H1 (cell line): ENCODE measurements at regions not wholly inside any gene's neighbourhood (a gene's known extent, or its start where the extent isn't known, plus 50 kb on each side); places are given as distances from the start of the nearest gene placed in this dataset.

ENCODE experiments used
- CTCF ChIA-PET: fragments of 300-600 bp; sonication (Branson Sonifier 250); formaldehyde crosslinking; loops from one replicate; lab custom pipeline; 2021; ENCODE audit not compliant: partially characterized antibody; lab: Charles Lee
- POLR2A ChIA-PET: fragments of 300-600 bp; sonication (Branson Sonifier 250); formaldehyde crosslinking; loops from one replicate; lab custom pipeline; 2021; ENCODE audit warnings: inconsistent platforms; ENCODE audit not compliant: partially characterized antibody; lab: Charles Lee
- DNase-seq, 2 experiments: peaks; one replicate each; pipeline versions ENCODE4 v3.0.0 to v3.0.0-alpha.2; 2010 to 2022; ENCODE audit warnings: low spot score in 2 of 2, low read depth in 1 of 2, mixed read lengths in 1 of 2
- FAIRE-seq: peaks from 2 replicates; lab custom pipeline; 2011; peaks lifted over from hg19 to GRCh38; lab: Jason Lieb, UNC
- H2AFZ ChIP-seq: 2 replicates; pipeline ENCODE4 v1.8.1; 2012; ENCODE audit warnings: low read length, inconsistent platforms
- H2AK5ac ChIP-seq: 2 replicates; pipeline ENCODE4 v1.6.1; 2013; ENCODE audit warnings: low read depth, low read length
- H2BK120ac ChIP-seq: replicated peaks from 2 replicates; pipeline ENCODE3; 2013; ENCODE audit warnings: low read depth, low read length, inconsistent platforms
- H2BK12ac ChIP-seq: 2 replicates; pipeline ENCODE4 v1.6.1; 2013; ENCODE audit warnings: low read depth, low read length
- H2BK15ac ChIP-seq: 2 replicates; pipeline ENCODE4 v1.6.1; 2013; ENCODE audit warnings: low read length
- H2BK20ac ChIP-seq: 2 replicates; pipeline ENCODE4 v1.6.1; 2013; ENCODE audit warnings: low read length
- H2BK5ac ChIP-seq: 2 replicates; pipeline ENCODE4 v1.6.1; 2013; ENCODE audit warnings: low read depth, low read length
- H3K14ac ChIP-seq: 2 replicates; pipeline ENCODE4 v1.6.1; 2013; ENCODE audit warnings: inconsistent platforms; ENCODE audit not compliant: insufficient read length
- H3K18ac ChIP-seq: 2 replicates; pipeline ENCODE4 v1.6.1; 2013; ENCODE audit warnings: low read length; ENCODE audit errors: extremely low read depth
- H3K23ac ChIP-seq: 2 replicates; pipeline ENCODE4 v1.6.1; 2013; ENCODE audit warnings: inconsistent platforms; ENCODE audit not compliant: insufficient read length
- H3K23me2 ChIP-seq: 2 replicates; pipeline ENCODE4 v1.6.1; 2013; ENCODE audit warnings: low read depth, low read length
- H3K27ac ChIP-seq: 2 replicates; pipeline ENCODE4 v1.6.1; 2011; ENCODE audit warnings: low read depth, low read length, inconsistent platforms
- H3K27me3 ChIP-seq, 4 experiments: replicated peaks in 1 of 4; 1 replicate in 1 of 4; 2 replicates in 3 of 4; pipeline versions ENCODE4 v1.6.1 to v1.8.1; 2011 to 2013; ENCODE audit warnings: low read length in 3 of 4, mild to moderate bottlenecking in 3 of 4, inconsistent platforms in 2 of 4, mixed read lengths in 2 of 4, moderate library complexity in 1 of 4; ENCODE audit not compliant: control insufficient read depth in 3 of 4, insufficient read depth in 3 of 4; ENCODE audit errors: extremely low read depth in 1 of 4
- H3K36me3 ChIP-seq, 4 experiments: 2 replicates each; pipeline versions ENCODE4 v1.6.1 to v1.8.1; 2011 to 2013; ENCODE audit warnings: mild to moderate bottlenecking in 4 of 4, low read length in 3 of 4, moderate library complexity in 2 of 4, control low read depth in 1 of 4, inconsistent platforms in 1 of 4; ENCODE audit not compliant: insufficient read depth in 4 of 4, control insufficient read depth in 2 of 4
- H3K4ac ChIP-seq: replicated peaks from 2 replicates; pipeline ENCODE3; 2013; ENCODE audit warnings: low read length, low read depth, mixed read lengths, inconsistent platforms; ENCODE audit not compliant: insufficient read length
- H3K4me1 ChIP-seq, 4 experiments: replicated peaks in 1 of 4; 1 replicate in 1 of 4; 2 replicates in 3 of 4; pipeline versions ENCODE4 v1.6.1 to v1.8.1; 2011 to 2013; ENCODE audit warnings: low read length in 3 of 4, inconsistent platforms in 2 of 4, mixed read lengths in 1 of 4; ENCODE audit not compliant: insufficient read depth in 4 of 4, control insufficient read depth in 3 of 4
- H3K4me2 ChIP-seq, 2 experiments: 2 replicates each; pipeline versions ENCODE4 v1.6.1 to v1.8.1; 2011 to 2013; ENCODE audit warnings: low read depth in 2 of 2, low read length in 2 of 2, control low read depth in 1 of 2, inconsistent platforms in 1 of 2, mild to moderate bottlenecking in 1 of 2; ENCODE audit not compliant: insufficient read depth in 1 of 2
- H3K4me3 ChIP-seq, 4 experiments: fragments of 200-600, 300-600 bp in 1 of 4; sonication (generic), shearing (Covaris generic), sonication (Bioruptor Twin) in 1 of 4; 2 replicates each; pipeline versions ENCODE4 v1.5.1 to v1.8.1; 2011 to 2016; ENCODE audit warnings: low read length in 4 of 4, low read depth in 3 of 4, control low read depth in 2 of 4, inconsistent platforms in 2 of 4, mild to moderate bottlenecking in 2 of 4, mixed read lengths in 1 of 4, moderate library complexity in 1 of 4; ENCODE audit not compliant: insufficient read depth in 2 of 4; ENCODE audit errors: extremely low read depth in 1 of 4
- H3K56ac ChIP-seq: replicated peaks from 2 replicates; pipeline ENCODE3; 2013; ENCODE audit warnings: low read depth, mild to moderate bottlenecking, mixed read lengths, low read length, inconsistent platforms; ENCODE audit not compliant: insufficient read length
- H3K79me1 ChIP-seq: 2 replicates; pipeline ENCODE4 v1.6.1; 2013; ENCODE audit warnings: low read depth, low read length, control low read depth
- H3K79me2 ChIP-seq, 2 experiments: 2 replicates each; pipeline versions ENCODE4 v1.6.1 to v1.8.1; 2012 to 2013; ENCODE audit warnings: low read length in 2 of 2, mild to moderate bottlenecking in 2 of 2, inconsistent platforms in 1 of 2; ENCODE audit not compliant: insufficient read depth in 2 of 2, control insufficient read depth in 1 of 2
- H3K9ac ChIP-seq, 4 experiments: replicated peaks in 1 of 4; 1 replicate in 1 of 4; 2 replicates in 3 of 4; pipeline versions ENCODE4 v1.6.1 to v1.8.1; 2011 to 2013; ENCODE audit warnings: low read depth in 3 of 4, low read length in 3 of 4, control low read depth in 2 of 4, mild to moderate bottlenecking in 2 of 4, moderate library complexity in 2 of 4, inconsistent platforms in 1 of 4; ENCODE audit errors: extremely low read depth in 1 of 4
- H3K9me3 ChIP-seq, 2 experiments: 2 replicates each; pipeline versions ENCODE4 v1.6.1 to v1.8.1; 2012 to 2013; ENCODE audit warnings: mild to moderate bottlenecking in 2 of 2, moderate library complexity in 2 of 2, control low read depth in 1 of 2, inconsistent platforms in 1 of 2, low read depth in 1 of 2, low read length in 1 of 2, mixed read lengths in 1 of 2; ENCODE audit not compliant: insufficient read depth in 2 of 2
- H4K20me1 ChIP-seq, 2 experiments: replicated peaks in 1 of 2; 2 replicates each; pipeline versions ENCODE3 to v1.8.1; 2011 to 2013; ENCODE audit warnings: inconsistent platforms in 2 of 2, low read length in 2 of 2, mild to moderate bottlenecking in 1 of 2; ENCODE audit not compliant: insufficient read depth in 2 of 2, control insufficient read depth in 1 of 2
- H4K5ac ChIP-seq: 2 replicates; pipeline ENCODE4 v1.6.1; 2013; ENCODE audit warnings: low read length, low read depth, mixed read lengths, inconsistent platforms; ENCODE audit not compliant: insufficient read length
- H4K8ac ChIP-seq: 2 replicates; pipeline ENCODE4 v1.8.0; 2013; ENCODE audit warnings: mild to moderate bottlenecking, moderate library complexity, low read length, inconsistent platforms; ENCODE audit not compliant: insufficient read depth; ENCODE audit errors: extremely low read depth
- H4K91ac ChIP-seq: replicated peaks from 2 replicates; pipeline ENCODE3; 2013; ENCODE audit warnings: low read length, mixed read lengths, inconsistent platforms; ENCODE audit not compliant: insufficient read length
- CHD2 ChIP-seq: IDR thresholded peaks from 2 replicates; pipeline ENCODE4 v1.6.1; 2012; ENCODE audit warnings: low read length, improper control_type of control experiment
- CTBP2 ChIP-seq: IDR thresholded peaks from 2 replicates; pipeline ENCODE4 v1.7.0; 2011; ENCODE audit warnings: borderline replicate concordance, mild to moderate bottlenecking, moderate library complexity, mixed read lengths, low read length; ENCODE audit not compliant: insufficient read depth, insufficient read length
- POU5F1 ChIP-seq: IDR thresholded peaks from 2 replicates; pipeline ENCODE4 v1.6.1; 2011; ENCODE audit warnings: low read depth, mild to moderate bottlenecking, low read length, moderate library complexity
- SP1 ChIP-seq: IDR thresholded peaks from 2 replicates; pipeline ENCODE4 v1.6.1; 2011; ENCODE audit warnings: low read depth, low read length
- ZNF274 ChIP-seq: IDR thresholded peaks from 2 replicates; pipeline ENCODE4 v1.7.0; 2012; ENCODE audit warnings: low read length, borderline replicate concordance; ENCODE audit errors: extremely low read depth
- WGBS, 2 experiments: shearing (Covaris generic) in 1 of 2; methylation state at CpG; one replicate each; pipeline versions ENCODE4 v1.1.6 to v1.1.7; 2013 to 2015; ENCODE audit warnings: low lambda C conversion rate in 2 of 2, mixed read lengths in 2 of 2, inconsistent platforms in 1 of 2, low coverage in 1 of 2, missing lambda C conversion rate in 1 of 2; ENCODE audit not compliant: insufficient replicate concordance in 2 of 2, insufficient coverage in 1 of 2, insufficient read length in 1 of 2; ENCODE audit errors: extremely low coverage in 1 of 2, missing lambda C conversion rate in 1 of 2; 5-methylcytosine and 5-hydroxymethylcytosine counted together

GRCh38 chr10:10685566-10685965 is 332.1 kb upstream of the CELF2 start:
- WGBS, 2 experiments, result 100% methylated on average over 1 of the region's 1 CpG; no CpG with 5 or more reads in 1 of the 2 experiments
- H3K36me3 ChIP-seq, result no peaks in the 10 kb centered on the region; a peak in 1 of 8 replicates
- H4K91ac ChIP-seq, result no peak overlapping the region
- no peak overlapping the region for H4K5ac ChIP-seq
- H3K9ac ChIP-seq, result no peak overlapping the region
- no peaks in the 10 kb centered on the region for H3K9me3 ChIP-seq
- H4K8ac ChIP-seq, result no peak overlapping the region
- TF ChIP-seq CHD2, result no peak
- TF ChIP-seq SP1, result no peak
- TF ChIP-seq ZNF274, result no peak
- no peak for TF ChIP-seq POU5F1
- TF ChIP-seq CTBP2, result no peak
- H3K79me1 ChIP-seq, result no peaks in the 10 kb centered on the region
- peaks cover 0 to 1% (median 0%) of the 10 kb centered on the region in 4 experiments; a peak in 1 of 7 replicates for H3K27me3 ChIP-seq
- no peak overlapping the region for H3K4me2 ChIP-seq
- H2BK12ac ChIP-seq, result no peak overlapping the region
- H2AK5ac ChIP-seq, result no peak overlapping the region
- no peak overlapping the region for H3K18ac ChIP-seq
- H3K4me3 ChIP-seq, result no peak overlapping the region
- H3K79me2 ChIP-seq, result no peaks in the 10 kb centered on the region
- H2BK20ac ChIP-seq, result no peak overlapping the region
- H3K4ac ChIP-seq, result no peak overlapping the region
- H2BK120ac ChIP-seq, result no peak overlapping the region
- H3K23ac ChIP-seq, result no peak overlapping the region
- ChIA-PET POLR2A (no interaction called here), CTCF (interaction anchor here (1.4 kb wide), 1 partner anchor 8 kb away, joined by 4 read pairs; no protein-coding TSS in a partner anchor)
- no peak overlapping the region for H2AFZ ChIP-seq
- H3K4me1 ChIP-seq, result no peaks in the 10 kb centered on the region
- H3K23me2 ChIP-seq, result no peaks in the 10 kb centered on the region
- no peak overlapping the region for H3K27ac ChIP-seq
- H2BK15ac ChIP-seq, result no peak overlapping the region
- no peak for FAIRE-seq
- no peak overlapping the region for H2BK5ac ChIP-seq
- no peak for DNase-seq
- no peak overlapping the region for H3K14ac ChIP-seq
- H3K56ac ChIP-seq, result no peak overlapping the region
- H4K20me1 ChIP-seq, result no peaks in the 10 kb centered on the region
